Activated CD4-positive, alpha-beta T cell treated with anti-CD3 and anti-CD28 coated beads, Interleukin-2, amount 10 ng/mL, durations not matched to agents 7 days and 5 days (primary cell): ENCODE measurements at regions not wholly inside any gene's neighbourhood (a gene's known extent, or its start where the extent isn't known, plus 50 kb on each side); places are given as distances from the start of the nearest gene placed in this dataset.
"Not testable (repeated sequence)": the region's sequence is repeated elsewhere in the genome, so short reads cannot be mapped to it uniquely, and the experiment has no call there.

Experiments used
- CTCF ChIA-PET: fragments of 350-600 bp; sonication (Branson Sonifier 250); formaldehyde crosslinking; loops from one replicate; lab custom pipeline; 2021; ENCODE audit warnings: antibody characterized with exemption; lab: Charles Lee
- POLR2A ChIA-PET: fragments of 350-600 bp; sonication (Branson Sonifier 250); formaldehyde crosslinking; loops from one replicate; lab custom pipeline; 2021; ENCODE audit warnings: antibody characterized with exemption; lab: Charles Lee
- DNase-seq: peaks from one replicate; pipeline ENCODE4 v3.0.0-alpha.2; 2020
- H3K27ac Mint-ChIP-seq: one replicate; pipeline ENCODE4 v1.8.0; 2021; ENCODE audit warnings: mild to moderate bottlenecking, moderate library complexity, mixed read lengths
- H3K27me3 Mint-ChIP-seq: one replicate; pipeline ENCODE4 v1.8.0; 2021; ENCODE audit warnings: mixed read lengths
- H3K36me3 Mint-ChIP-seq: one replicate; pipeline ENCODE4 v1.8.0; 2021; ENCODE audit warnings: low read depth, mixed read lengths
- H3K4me1 Mint-ChIP-seq: one replicate; pipeline ENCODE4 v1.8.0; 2021; ENCODE audit warnings: mixed read lengths
- H3K4me3 Mint-ChIP-seq: one replicate; pipeline ENCODE4 v1.8.0; 2021; ENCODE audit warnings: mild to moderate bottlenecking, moderate library complexity, mixed read lengths
- H3K9me3 Mint-ChIP-seq: one replicate; pipeline ENCODE4 v1.8.0; 2021; ENCODE audit warnings: mixed read lengths

DNA sequence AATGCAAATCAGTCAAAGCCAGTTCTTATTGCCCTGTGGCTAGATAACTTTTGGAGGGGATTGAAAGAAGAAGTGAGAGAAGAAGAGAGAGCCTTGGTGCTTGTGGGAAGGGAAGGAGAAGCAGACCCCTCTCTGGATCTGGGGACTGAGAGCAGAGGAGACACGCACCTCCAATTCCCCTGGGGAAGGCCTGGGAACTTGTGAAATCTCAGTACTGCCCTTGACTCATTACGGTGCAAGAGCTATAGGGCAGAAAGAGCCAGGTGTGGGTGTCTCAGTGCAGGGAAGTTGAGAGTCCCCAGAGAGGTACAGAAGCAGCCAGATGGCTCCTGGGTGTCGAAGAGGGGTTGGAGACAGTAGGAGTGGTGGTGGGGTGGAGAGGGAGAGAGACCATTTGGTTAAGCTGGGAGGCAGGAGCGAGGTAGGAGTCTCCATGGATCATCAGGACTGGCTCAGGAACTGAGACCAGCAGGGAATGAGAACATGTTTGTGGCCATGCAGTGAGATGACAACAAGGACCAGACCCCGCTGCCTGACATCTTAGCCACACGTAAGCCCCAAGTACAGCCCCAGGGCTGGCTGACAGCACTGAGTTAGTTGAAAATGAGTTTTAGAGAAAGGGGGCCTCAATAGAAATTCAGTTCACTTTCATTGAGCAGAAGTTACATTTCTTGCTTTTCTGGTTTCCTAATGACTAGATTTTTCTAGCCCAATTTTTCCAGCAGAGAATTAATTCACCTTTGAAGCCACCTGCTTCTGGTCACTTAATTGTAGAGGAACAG, 238.2 kb downstream of the BUB3 start:
- CTCF ChIA-PET, result no interaction called here
- H3K36me3 Mint-ChIP-seq, result no peaks in the 10 kb centered on the region
- POLR2A ChIA-PET, result no interaction called here
- no peaks in the 10 kb centered on the region for H3K27me3 Mint-ChIP-seq
- no peak for DNase-seq
- no peaks in the 10 kb centered on the region for H3K4me1 Mint-ChIP-seq
- H3K9me3 Mint-ChIP-seq, result no peaks in the 10 kb centered on the region
- no peak overlapping the region for H3K4me3 Mint-ChIP-seq
- no peak overlapping the region for H3K27ac Mint-ChIP-seq

GRCh38 chr10:123393170-123393569, 239.0 kb downstream of the BUB3 start:
- Mint-ChIP-seq H3K4me3 (no peak overlapping the region), H3K27me3 (no peaks in the 10 kb centered on the region), H3K36me3 (no peaks in the 10 kb centered on the region), H3K4me1 (no peaks in the 10 kb centered on the region), H3K9me3 (no peaks in the 10 kb centered on the region), H3K27ac (no peak overlapping the region)
- ChIA-PET POLR2A (no interaction called here), CTCF (no interaction called here)
- DNase-seq, result no peak

GRCh38 chr10:123394382-123394781, 240.2 kb downstream of the BUB3 start:
- Mint-ChIP-seq H3K27me3 (no peaks in the 10 kb centered on the region), H3K9me3 (no peaks in the 10 kb centered on the region), H3K36me3 (no peaks in the 10 kb centered on the region), H3K4me3 (no peak overlapping the region), H3K27ac (no peak overlapping the region), H3K4me1 (no peaks in the 10 kb centered on the region)
- ChIA-PET CTCF (no interaction called here), POLR2A (no interaction called here)
- no peak for DNase-seq

GRCh38 chr10:123395234-123395633, 241.0 kb downstream of the BUB3 start:
- H3K4me1 Mint-ChIP-seq, H3K9me3 Mint-ChIP-seq, DNase-seq, CTCF ChIA-PET, POLR2A ChIA-PET, H3K36me3 Mint-ChIP-seq, H3K27ac Mint-ChIP-seq, H3K27me3 Mint-ChIP-seq, H3K4me3 Mint-ChIP-seq: not testable (repeated sequence)

GRCh38 chr10:123395906-123396305, 241.7 kb downstream of the BUB3 start:
- Mint-ChIP-seq H3K9me3 (no peaks in the 10 kb centered on the region), H3K4me1 (no peaks in the 10 kb centered on the region), H3K27ac (no peak overlapping the region), H3K36me3 (no peaks in the 10 kb centered on the region), H3K27me3 (no peaks in the 10 kb centered on the region), H3K4me3 (no peak overlapping the region)
- POLR2A ChIA-PET, result no interaction called here
- CTCF ChIA-PET, result no interaction called here
- DNase-seq, result no peak

DNA sequence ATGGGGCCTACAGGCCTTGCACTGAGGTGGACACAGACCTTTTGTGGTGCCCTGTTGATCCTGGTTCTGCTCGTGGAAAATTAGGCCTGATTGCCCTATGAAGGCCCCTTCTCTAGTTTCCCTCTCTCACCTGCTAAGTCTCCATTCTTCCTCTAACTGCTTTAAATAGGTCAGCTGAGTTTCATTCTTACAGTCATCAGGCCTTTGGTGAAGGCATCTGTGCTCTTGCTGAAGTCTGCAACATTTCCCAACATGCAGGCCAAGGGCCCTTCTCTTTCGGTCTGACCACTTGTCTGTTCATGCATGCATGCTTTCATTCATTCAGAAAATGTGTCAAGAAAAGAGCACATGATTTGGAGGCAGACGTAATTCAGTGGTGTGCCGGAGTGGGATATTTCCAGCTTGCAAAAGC, 244.0 kb downstream of the BUB3 start:
- Mint-ChIP-seq H3K4me3 (no peak overlapping the region), H3K27ac (no peak overlapping the region), H3K27me3 (no peaks in the 10 kb centered on the region), H3K4me1 (no peaks in the 10 kb centered on the region), H3K9me3 (no peaks in the 10 kb centered on the region), H3K36me3 (no peaks in the 10 kb centered on the region)
- POLR2A ChIA-PET, result no interaction called here
- no peak for DNase-seq
- CTCF ChIA-PET, result no interaction called here

DNA sequence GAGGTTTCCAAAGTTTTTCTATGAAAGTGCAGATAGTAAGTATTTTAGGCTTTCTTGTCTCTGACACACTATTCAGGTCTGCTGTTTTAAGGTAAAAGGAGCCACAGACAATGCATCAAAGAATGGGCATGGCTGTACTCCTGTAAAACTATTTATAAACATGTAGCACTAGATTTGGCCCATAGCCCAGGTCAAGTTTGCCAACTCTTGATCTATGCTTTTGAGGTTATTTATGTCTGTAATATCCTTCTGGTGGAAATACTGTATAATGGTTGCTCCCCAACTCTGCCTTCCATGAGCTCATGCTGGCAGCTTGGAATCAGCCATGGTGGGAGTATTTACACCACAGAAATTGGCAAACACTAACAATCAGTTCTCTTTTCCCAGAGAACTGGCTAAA, 244.6 kb downstream of the BUB3 start:
- no peaks in the 10 kb centered on the region for H3K9me3 Mint-ChIP-seq
- no peaks in the 10 kb centered on the region for H3K36me3 Mint-ChIP-seq
- no peak overlapping the region for H3K27ac Mint-ChIP-seq
- ChIA-PET POLR2A (no interaction called here), CTCF (no interaction called here)
- no peak for DNase-seq
- H3K4me1 Mint-ChIP-seq, result no peaks in the 10 kb centered on the region
- H3K4me3 Mint-ChIP-seq, result no peak overlapping the region
- H3K27me3 Mint-ChIP-seq, result no peaks in the 10 kb centered on the region

- H3K9me3 Mint-ChIP-seq, result peaks cover 2% of the 10 kb centered on the region
- H3K4me1 Mint-ChIP-seq, result no peaks in the 10 kb centered on the region
- no peaks in the 10 kb centered on the region for H3K27me3 Mint-ChIP-seq
- H3K4me3 Mint-ChIP-seq, result no peak overlapping the region
- ChIA-PET CTCF (no interaction called here), POLR2A (no interaction called here)
- no peaks in the 10 kb centered on the region for H3K36me3 Mint-ChIP-seq
- H3K27ac Mint-ChIP-seq, result no peak overlapping the region
- DNase-seq, result no peak
Observed at GRCh38 chr10:123399276-123399839, 245.2 kb downstream of the BUB3 start.

- POLR2A ChIA-PET, result no interaction called here
- H3K4me1 Mint-ChIP-seq, result no peaks in the 10 kb centered on the region
- H3K36me3 Mint-ChIP-seq, result no peaks in the 10 kb centered on the region
- no peak overlapping the region for H3K4me3 Mint-ChIP-seq
- H3K27ac Mint-ChIP-seq, result no peak overlapping the region
- no peaks in the 10 kb centered on the region for H3K27me3 Mint-ChIP-seq
- CTCF ChIA-PET, result interaction anchor here (0.5 to 1.2 kb wide), 2 partner anchors 16 to 375 kb away, joined by 3 read pairs; no protein-coding TSS in a partner anchor
- no peak for DNase-seq
- peaks cover 11% of the 10 kb centered on the region for H3K9me3 Mint-ChIP-seq
Observed at GRCh38 chr10:123402021-123402420, 247.8 kb downstream of the BUB3 start.

DNA sequence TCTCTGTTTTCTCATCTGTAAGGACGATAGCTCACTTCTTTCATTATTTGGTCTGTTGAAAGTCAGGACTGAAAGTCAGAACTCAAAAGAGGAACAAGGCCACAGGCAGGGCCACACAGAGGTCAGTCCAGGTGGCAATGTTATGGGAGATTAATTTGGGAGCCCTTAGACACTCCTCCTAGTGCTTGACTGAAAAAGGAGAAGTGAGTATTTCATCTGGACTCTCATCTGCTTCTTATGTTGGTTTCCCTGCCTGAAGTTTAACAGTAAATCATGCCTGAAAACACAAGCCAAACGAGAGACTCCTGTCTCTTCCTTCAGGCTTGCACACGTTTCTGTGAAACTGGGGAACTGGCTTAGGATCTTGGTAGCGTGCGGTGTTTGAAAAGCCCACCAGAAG, 248.5 kb downstream of the BUB3 start:
- no peak overlapping the region for H3K27ac Mint-ChIP-seq
- CTCF ChIA-PET, result no interaction called here

GRCh38 chr10:123404357-123404756, 250.2 kb downstream of the BUB3 start:
- H3K4me1 Mint-ChIP-seq, result no peaks in the 10 kb centered on the region
- ChIA-PET POLR2A (no interaction called here), CTCF (no interaction called here)
- H3K27ac Mint-ChIP-seq, result no peak overlapping the region
- no peak for DNase-seq
- H3K9me3 Mint-ChIP-seq, result peaks cover 11% of the 10 kb centered on the region
- H3K36me3 Mint-ChIP-seq, result no peaks in the 10 kb centered on the region
- no peak overlapping the region for H3K4me3 Mint-ChIP-seq
- peaks cover 2% of the 10 kb centered on the region for H3K27me3 Mint-ChIP-seq

More for the DNA sequence above, 248.5 kb downstream of the BUB3 start:
- peaks cover 11% of the 10 kb centered on the region for H3K9me3 Mint-ChIP-seq
- POLR2A ChIA-PET, result no interaction called here
- peaks cover under 1% of the 10 kb centered on the region for H3K27me3 Mint-ChIP-seq
- no peaks in the 10 kb centered on the region for H3K4me1 Mint-ChIP-seq
- no peaks in the 10 kb centered on the region for H3K36me3 Mint-ChIP-seq
- DNase-seq, result no peak
- no peak overlapping the region for H3K4me3 Mint-ChIP-seq

DNA sequence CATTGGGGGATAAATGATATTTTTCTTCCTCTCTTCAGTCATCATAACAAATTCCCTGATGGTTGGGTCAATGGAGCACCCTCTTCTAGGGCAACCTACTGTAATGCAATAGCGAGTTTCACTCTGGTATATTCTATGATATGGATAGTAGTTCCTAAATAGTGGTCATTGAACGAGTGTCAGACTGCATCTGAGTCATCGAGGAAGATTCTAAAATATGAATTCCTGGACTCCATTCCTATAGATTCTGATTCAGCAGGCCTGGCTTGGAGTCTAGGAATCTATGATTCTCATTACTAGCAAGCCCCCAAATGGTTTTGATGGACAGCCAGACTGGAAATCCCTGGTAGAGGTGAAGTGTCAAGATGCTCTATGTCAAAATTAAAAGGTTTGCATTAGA, 254.5 kb downstream of the BUB3 start:
- peaks cover 11% of the 10 kb centered on the region for H3K9me3 Mint-ChIP-seq
- peaks cover 2% of the 10 kb centered on the region for H3K27me3 Mint-ChIP-seq
- no peak overlapping the region for H3K4me3 Mint-ChIP-seq
- H3K36me3 Mint-ChIP-seq, result no peaks in the 10 kb centered on the region
- no peak for DNase-seq
- POLR2A ChIA-PET, result interaction anchor here (0.7 kb wide), 1 partner anchor 370 kb away, joined by 5 read pairs; no protein-coding TSS in a partner anchor
- CTCF ChIA-PET, result no interaction called here
- no peaks in the 10 kb centered on the region for H3K4me1 Mint-ChIP-seq
- H3K27ac Mint-ChIP-seq, result no peak overlapping the region

GRCh38 chr10:123409426-123409825, 255.2 kb downstream of the BUB3 start:
- ChIA-PET POLR2A (interaction anchor here (0.7 kb wide), 1 partner anchor 371 kb away, joined by 5 read pairs; no protein-coding TSS in a partner anchor), CTCF (no interaction called here)
- Mint-ChIP-seq H3K27me3 (peaks cover 2% of the 10 kb centered on the region), H3K4me1 (no peaks in the 10 kb centered on the region), H3K4me3 (no peak overlapping the region), H3K27ac (no peak overlapping the region), H3K9me3 (peaks cover 9% of the 10 kb centered on the region), H3K36me3 (no peaks in the 10 kb centered on the region)
- DNase-seq, result no peak
